Cerebellar cortex (tissue), 1 donor: ENCODE measurements at regions not wholly inside any gene's neighbourhood (a gene's known extent, or its start where the extent isn't known, plus 50 kb on each side); places are given as distances from the start of the nearest gene placed in this dataset.
"Not testable (repeated sequence)": the region's sequence is repeated elsewhere in the genome, so short reads cannot be mapped to it uniquely, and the experiment has no call there.

Source experiments
- DNase-seq: peaks from one replicate; pipeline ENCODE4 v3.0.0-alpha.2; 2015; ENCODE audit warnings: low spot score

DNA sequence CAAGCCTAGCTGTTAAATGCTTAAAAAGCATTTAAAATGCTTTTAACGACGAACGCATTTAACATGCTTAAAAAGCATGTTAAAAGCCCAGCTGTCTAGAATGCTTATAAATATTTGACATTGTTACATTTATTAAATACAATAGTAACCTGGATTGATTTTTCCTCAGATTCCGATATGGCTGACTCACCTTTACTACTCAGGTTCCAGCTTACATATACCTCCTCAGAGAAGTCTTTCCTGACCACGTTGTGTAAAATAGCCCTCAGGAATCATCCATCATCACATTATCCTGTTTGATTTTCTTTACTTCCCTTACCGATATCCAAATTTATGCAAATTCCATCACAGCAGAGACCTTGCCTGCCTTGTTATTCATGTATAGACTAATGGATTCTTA, 51.4 kb downstream of the SLC41A2 start:
- DNase-seq: no peak

DNA sequence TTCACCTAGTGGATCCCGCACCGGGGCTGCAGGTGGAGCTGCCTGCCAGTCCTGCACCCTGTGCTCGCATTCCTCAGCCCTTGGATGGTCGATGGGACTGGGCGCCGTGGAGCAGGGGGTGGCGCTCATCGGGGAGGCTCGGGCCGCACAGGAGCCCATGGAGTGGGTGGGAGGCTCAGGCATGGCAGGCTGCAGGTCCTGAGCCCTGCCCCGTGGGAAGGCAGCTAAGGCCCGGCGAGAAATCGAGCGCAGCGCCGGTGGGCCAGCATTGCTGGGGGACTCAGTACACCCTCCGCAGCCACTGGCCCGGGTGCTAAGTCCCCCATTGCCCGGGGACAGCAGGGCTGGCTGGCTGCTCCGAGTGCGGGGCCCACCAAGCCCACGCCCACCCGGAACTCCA, 52.6 kb downstream of the SLC41A2 start:
- not testable (repeated sequence) for DNase-seq

DNA sequence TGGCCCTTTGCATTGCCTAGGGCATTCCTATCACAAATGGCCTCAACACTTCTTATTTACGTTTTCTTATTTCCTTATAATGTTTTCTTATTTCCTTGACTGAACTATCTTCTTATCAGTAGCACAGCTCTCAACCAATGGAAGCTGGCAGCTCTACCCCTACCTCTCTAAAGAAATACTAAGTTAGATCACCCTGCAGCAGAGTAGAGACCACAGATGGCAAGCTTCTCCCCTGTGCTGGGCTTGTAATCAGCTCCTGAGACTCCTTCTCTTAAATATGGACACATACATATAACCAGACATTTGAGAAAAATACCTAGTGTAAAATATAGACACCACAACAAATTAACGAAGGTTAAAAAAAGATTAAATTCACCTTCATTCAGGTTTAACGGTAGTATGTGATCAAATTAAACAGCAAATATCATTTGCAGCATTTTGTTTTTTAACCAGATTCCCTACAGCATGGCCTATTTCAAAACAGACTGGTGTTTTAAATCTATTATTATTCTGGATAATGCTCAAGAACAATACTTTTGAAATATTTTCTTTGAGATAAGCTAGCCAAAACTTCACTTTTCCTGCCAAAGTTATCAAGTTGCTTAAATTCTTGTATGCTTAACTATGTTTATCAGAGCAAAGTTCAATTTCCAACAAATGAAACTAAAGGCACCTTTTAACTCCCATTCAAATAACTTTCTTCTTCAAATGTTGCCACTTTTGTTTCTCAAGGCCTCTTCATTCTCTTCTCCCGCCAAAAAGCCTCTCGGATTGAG, 54.3 kb downstream of the SLC41A2 start:
- no peak for DNase-seq

GRCh38 chr12:104902125-104902524, 56.0 kb downstream of the SLC41A2 start:
- no peak for DNase-seq

DNA sequence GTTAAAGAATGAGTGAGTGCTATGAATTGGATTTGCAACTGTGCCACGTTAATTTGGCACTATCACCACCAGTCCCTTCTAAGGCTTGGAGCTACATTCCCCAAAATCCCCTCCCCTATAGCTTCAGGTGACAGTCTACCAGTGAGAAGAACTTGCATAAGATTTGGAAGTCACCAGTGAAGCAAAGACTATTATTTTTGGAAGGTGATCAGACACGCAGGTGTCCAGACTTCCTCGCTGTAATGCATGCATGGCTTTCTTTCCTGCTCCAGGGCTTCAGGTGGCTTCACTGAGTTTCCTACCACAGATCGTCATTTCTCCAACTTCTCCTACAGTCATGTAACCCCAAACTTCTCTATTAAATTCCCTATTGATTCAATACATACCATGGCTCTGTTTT, 61.4 kb downstream of the SLC41A2 start:
- DNase-seq: no peak

- DNase-seq: no peak
These were observed 61.9 kb downstream of the SLC41A2 start for GRCh38 chr12:104896146-104896545.

- DNase-seq: no peak
These were observed 62.7 kb downstream of the SLC41A2 start for GRCh38 chr12:104895415-104895814.

GRCh38 chr12:104890476-104891096, 67.5 kb downstream of the SLC41A2 start:
- no peak for DNase-seq

GRCh38 chr12:104889735-104890134, 68.4 kb downstream of the SLC41A2 start:
- DNase-seq: no peak

DNA sequence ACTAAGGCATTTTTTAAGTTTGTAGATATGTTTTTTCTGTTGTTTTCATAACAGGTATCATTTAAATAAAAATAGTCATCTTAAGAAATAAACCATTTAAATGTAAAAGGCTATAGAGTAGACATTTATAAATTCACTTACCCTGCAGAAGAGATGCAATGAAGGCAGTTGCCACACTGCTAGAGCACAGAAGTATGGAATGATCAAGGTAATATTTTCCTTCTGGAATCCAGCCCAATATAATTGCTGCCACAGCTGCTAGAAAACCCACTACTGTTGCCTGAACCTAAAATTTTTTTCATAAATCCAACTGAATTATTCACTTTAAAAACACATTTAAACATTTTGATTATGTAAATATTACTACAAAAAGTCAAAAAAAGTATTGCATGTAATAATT, 69.2 kb downstream of the SLC41A2 start:
- no peak for DNase-seq

GRCh38 chr12:104888481-104888880, 69.6 kb downstream of the SLC41A2 start:
- DNase-seq: no peak

GRCh38 chr12:104887452-104887851, 70.6 kb downstream of the SLC41A2 start:
- DNase-seq: no peak

DNA sequence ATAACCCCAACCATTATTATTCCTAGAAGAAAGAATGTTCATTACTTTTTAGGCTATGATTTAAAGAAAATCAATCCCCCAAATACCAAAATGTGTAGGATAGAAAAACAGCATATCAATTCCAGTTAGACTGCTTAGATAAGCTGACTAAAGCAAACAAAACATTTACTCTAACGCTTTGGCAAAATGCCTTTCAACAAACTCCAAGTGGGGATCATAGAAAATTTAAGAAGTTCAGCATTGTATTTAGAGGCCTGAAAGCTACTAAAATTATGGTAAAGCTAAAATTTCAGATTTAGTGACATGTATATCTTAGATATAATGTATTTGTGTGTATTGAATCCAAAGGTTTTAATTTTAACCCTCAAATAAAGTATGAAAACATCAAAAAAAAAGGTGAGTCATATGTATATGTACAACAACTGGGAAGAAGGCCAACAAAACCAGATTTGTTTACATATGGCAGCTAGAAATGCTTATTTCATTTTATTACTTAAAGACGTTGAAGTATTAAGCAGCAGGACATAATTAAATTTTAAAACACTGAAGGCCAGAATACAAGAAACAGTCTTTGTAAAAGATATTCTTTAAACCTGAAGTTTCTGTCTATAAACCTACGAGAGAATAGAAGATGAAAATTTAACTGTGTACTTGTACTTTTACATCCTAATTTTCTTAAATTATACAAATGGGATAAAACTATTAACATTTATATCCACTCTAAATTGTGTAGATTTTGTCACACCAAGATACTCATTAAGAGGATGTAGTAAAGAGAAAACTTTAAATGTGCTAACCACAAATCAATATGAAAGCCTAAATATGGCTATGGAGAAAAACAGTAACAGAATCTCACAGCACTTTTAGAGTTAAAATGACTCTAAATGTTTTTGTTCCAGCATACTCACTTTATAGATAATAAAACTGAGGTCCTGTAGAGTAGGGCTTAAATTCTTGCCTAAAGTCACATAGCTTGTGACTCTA, 71.4 kb downstream of the SLC41A2 start:
- DNase-seq: no peak

DNA sequence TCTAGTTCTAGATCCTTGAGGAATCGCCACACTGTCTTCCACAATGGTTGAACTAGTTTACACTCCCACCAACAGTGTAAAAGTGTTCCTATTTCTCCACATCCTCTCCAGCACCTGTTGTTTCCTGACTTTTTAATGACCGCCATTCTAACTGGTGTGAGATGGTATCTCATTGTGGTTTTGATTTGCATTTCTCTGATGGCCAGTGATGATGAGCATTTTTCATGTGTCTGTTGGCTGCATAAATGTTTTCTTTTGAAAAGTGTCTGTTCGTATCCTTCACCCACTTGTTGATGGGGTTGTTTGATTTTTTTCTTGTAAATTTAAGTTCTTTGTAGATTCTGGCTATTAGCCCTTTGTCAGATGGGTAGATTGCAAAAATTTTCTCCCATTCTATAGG, 79.2 kb downstream of the SLC41A2 start:
- DNase-seq: not testable (repeated sequence)

- peak; percentile 34 for DNase-seq
These were observed 80.9 kb downstream of the SLC41A2 start for GRCh38 chr12:104877103-104877705.

DNA sequence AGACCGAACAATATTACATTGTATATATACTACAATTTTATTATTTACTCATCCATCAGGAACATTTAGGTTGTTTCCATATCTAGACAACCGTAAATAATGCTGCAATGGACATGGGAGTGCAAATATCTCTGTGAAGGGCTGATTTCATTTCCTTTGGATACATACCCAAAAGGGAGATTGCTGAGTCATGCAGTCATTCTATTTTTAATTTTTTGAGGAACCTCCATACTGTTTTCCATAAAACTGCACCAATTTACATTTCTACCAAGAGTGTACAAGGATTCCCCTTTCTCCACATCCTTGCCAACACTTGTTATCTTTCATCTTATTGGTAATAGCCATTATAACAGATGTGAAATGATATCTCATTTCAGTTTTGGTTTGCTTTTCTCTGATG, 84.7 kb downstream of the SLC41A2 start:
- DNase-seq: no peak

DNA sequence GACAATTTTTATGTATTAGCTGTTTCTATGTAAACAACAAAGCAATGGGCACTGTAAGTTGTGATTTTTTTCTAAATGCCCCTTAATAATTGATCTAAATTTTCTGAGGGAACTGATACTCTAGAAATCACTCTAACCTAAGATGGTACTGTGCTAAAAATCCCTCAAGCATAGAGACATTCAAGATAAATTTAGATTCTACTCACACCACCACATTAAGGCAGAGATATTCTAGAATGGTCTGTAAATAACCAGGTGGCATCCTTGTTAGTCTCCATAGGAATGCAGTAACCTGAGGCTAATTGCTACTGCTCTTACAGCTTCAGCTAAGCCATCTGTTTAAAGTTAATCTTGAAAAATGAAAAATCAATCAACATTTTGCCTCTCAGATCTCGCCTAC, 87.3 kb downstream of the SLC41A2 start:
- peak; percentile 4 for DNase-seq

DNA sequence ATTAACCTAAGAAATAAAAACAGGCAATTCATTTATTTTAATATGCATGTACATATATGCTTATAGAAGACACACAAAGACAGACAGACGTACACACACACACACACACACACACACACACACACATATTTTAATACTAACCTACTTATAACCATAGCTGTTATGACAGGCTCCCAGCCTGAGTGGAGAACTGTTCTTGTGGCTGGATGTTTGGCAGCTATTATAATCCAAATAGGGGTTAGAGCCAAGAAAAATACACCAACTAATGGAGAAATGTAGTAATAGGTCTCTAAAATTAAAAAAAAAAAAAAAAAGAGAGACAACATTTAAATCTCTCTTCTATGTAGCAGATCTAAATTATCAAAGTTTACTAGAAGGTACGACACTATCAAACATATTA, 91.8 kb downstream of the SLC41A2 start:
- DNase-seq: no peak

- DNase-seq: no peak
These were observed 93.0 kb downstream of the SLC41A2 start for GRCh38 chr12:104865080-104865479.

GRCh38 chr12:104864668-104865067, 93.4 kb downstream of the SLC41A2 start:
- DNase-seq: no peak

DNA sequence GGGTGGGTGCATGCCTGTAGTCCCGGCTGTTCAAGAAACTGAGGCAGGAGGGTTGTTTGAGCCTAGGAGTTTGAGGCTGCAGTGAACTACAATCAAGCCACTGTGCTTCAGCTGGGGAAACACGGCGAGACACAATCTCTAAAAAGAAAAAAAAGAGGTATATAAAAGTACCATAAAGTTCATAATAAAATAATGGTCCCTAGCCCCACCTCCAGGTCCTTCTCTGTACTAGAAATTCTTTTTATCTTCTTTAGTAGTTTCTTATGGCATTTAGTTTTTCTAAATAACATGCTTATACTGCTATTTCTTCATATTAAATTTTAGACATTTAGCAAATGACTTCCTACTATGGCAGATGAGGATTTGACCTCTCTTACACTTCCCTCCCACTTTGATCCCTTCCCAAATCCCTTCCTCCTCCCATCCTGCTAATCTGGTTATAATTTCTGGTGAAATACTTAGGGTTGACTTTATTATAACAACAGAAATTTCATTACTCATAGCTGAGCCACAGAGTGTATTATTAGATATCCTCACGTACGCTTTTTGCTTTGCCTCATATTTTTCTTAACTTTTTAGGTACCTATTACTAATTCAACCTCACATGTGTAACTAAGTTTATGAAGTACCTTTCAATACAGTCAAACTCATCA, 94.7 kb downstream of the SLC41A2 start:
- no peak for DNase-seq
